Endothelial cell of umbilical vein (primary cell): ENCODE measurements at regions not wholly inside any gene's neighbourhood (a gene's known extent, or its start where the extent isn't known, plus 50 kb on each side); places are given as distances from the start of the nearest gene placed in this dataset.

ENCODE experiments used
- BruUV-seq: library from RNA; stranded (reverse); fragments of 400-500 nt; replicated peaks from 2 replicates; lab custom pipeline; 2021; lab: Mats Ljungman, UMichigan
- CTCF ChIA-PET: fragments of 300-600, 350-600 bp; sonication (Branson Sonifier 250); formaldehyde crosslinking; loops from one replicate; lab custom pipeline; 2021; ENCODE audit warnings: antibody characterized with exemption, inconsistent platforms; lab: Charles Lee
- POLR2A ChIA-PET: fragments of 300-600, 350-600 bp; sonication (Branson Sonifier 250); formaldehyde crosslinking; loops from one replicate; lab custom pipeline; 2021; ENCODE audit warnings: antibody characterized with exemption, inconsistent platforms; lab: Charles Lee
- DNase-seq: peaks from one replicate; pipeline ENCODE4 v3.0.0-alpha.2; 2011; ENCODE audit warnings: low read depth, low spot score
- FAIRE-seq: peaks from 2 replicates; lab custom pipeline; 2011; peaks lifted over from hg19 to GRCh38; lab: Jason Lieb, UNC
- H2AFZ ChIP-seq: 2 replicates; pipeline ENCODE4 v1.6.0; 2012; ENCODE audit warnings: low read depth, low read length, control low read depth, inconsistent platforms
- H3K27ac ChIP-seq: 2 replicates; pipeline ENCODE4 v1.5.1; 2011; ENCODE audit warnings: low read depth, mild to moderate bottlenecking, control low read depth, low read length, moderate library complexity; ENCODE audit not compliant: insufficient read depth
- H3K27me3 ChIP-seq, 2 experiments: 2 replicates each; pipeline versions ENCODE4 v1.6.0 to v1.6.1; 2011; ENCODE audit warnings: low read length in 2 of 2, mixed read lengths in 1 of 2; ENCODE audit not compliant: control insufficient read depth in 2 of 2, insufficient read depth in 2 of 2
- H3K36me3 ChIP-seq, 2 experiments: 2 replicates in 1 of 2; 3 replicates in 1 of 2; pipeline ENCODE4 v1.5.1; 2011; ENCODE audit warnings: low read length in 2 of 2, mild to moderate bottlenecking in 1 of 2, moderate library complexity in 1 of 2; ENCODE audit not compliant: control insufficient read depth in 2 of 2, insufficient read depth in 2 of 2; ENCODE audit errors: extremely low read depth in 1 of 2
- H3K4me1 ChIP-seq: 3 replicates; pipeline ENCODE4 v1.5.1; 2011; ENCODE audit warnings: mild to moderate bottlenecking, low read length; ENCODE audit not compliant: control insufficient read depth, insufficient read depth; ENCODE audit errors: extremely low read depth
- H3K4me2 ChIP-seq: 2 replicates; pipeline ENCODE4 v1.6.1; 2011; ENCODE audit warnings: low read length, control low read depth, mixed read lengths; ENCODE audit not compliant: insufficient read depth
- H3K4me3 ChIP-seq, 3 experiments: fragments of 200-600 bp in 1 of 3; sonication (generic), shearing (Covaris generic) in 1 of 3; replicated peaks in 1 of 3; 2 replicates each; pipeline ENCODE4 v1.5.1; 2011 to 2016; ENCODE audit warnings: control low read depth in 3 of 3, low read length in 3 of 3, mild to moderate bottlenecking in 2 of 3, inconsistent platforms in 1 of 3, low read depth in 1 of 3, moderate library complexity in 1 of 3; ENCODE audit not compliant: insufficient read depth in 1 of 3
- H3K79me2 ChIP-seq: 2 replicates; pipeline ENCODE4 v1.6.0; 2012; ENCODE audit warnings: low read length, inconsistent platforms; ENCODE audit not compliant: control insufficient read depth, insufficient read depth
- H3K9ac ChIP-seq: replicated peaks from 2 replicates; pipeline ENCODE3; 2011; ENCODE audit warnings: low read length, control low read depth; ENCODE audit not compliant: insufficient read depth; ENCODE audit errors: extremely low read depth
- H3K9me1 ChIP-seq: replicated peaks from 3 replicates; pipeline ENCODE4 v1.6.0; 2011; ENCODE audit warnings: mild to moderate bottlenecking, low read length; ENCODE audit not compliant: control insufficient read depth, insufficient read depth; ENCODE audit errors: extremely low read depth
- H3K9me3 ChIP-seq: replicated peaks from 2 replicates; pipeline ENCODE4 v1.5.1; 2012; ENCODE audit warnings: low read length, inconsistent platforms; ENCODE audit not compliant: control insufficient read depth, insufficient read depth
- H4K20me1 ChIP-seq: replicated peaks from 2 replicates; pipeline ENCODE3; 2011; ENCODE audit warnings: mild to moderate bottlenecking, low read length; ENCODE audit not compliant: control insufficient read depth, insufficient read depth; ENCODE audit errors: extremely low read depth
- EZH2 ChIP-seq: IDR thresholded peaks from 2 replicates; pipeline ENCODE4 v1.6.1; 2012; ENCODE audit warnings: borderline replicate concordance, low read depth, mild to moderate bottlenecking, moderate library complexity, low read length, inconsistent platforms; ENCODE audit not compliant: severe bottlenecking
- FOS ChIP-seq: IDR thresholded peaks from 2 replicates; pipeline ENCODE4 v1.6.1; 2011; ENCODE audit warnings: mild to moderate bottlenecking, low read length, moderate library complexity, borderline replicate concordance; ENCODE audit not compliant: insufficient read depth
- GATA2 ChIP-seq: IDR thresholded peaks from 2 replicates; pipeline ENCODE4 v1.7.0; 2011; ENCODE audit warnings: low read depth, mild to moderate bottlenecking, moderate library complexity, mixed read lengths, low read length; ENCODE audit not compliant: insufficient read length, insufficient read depth
- JUN ChIP-seq: IDR thresholded peaks from 2 replicates; pipeline ENCODE4 v1.6.1; 2011; ENCODE audit warnings: borderline replicate concordance, low read depth; ENCODE audit not compliant: insufficient read length, insufficient read depth
- MYC ChIP-seq: IDR thresholded peaks from one replicate; pipeline ENCODE4 v1.6.1; 2011; ENCODE audit warnings: mild to moderate bottlenecking, low read depth, low read length
- POLR2A ChIP-seq: IDR thresholded peaks from 2 replicates; pipeline ENCODE4 v1.6.1; 2012; ENCODE audit warnings: low read depth, mild to moderate bottlenecking, control low read depth, low read length
- POLR2AphosphoS5 ChIP-seq: IDR thresholded peaks from 2 replicates; pipeline ENCODE4 v1.6.1; 2012; ENCODE audit warnings: low read depth, mild to moderate bottlenecking, control low read depth, low read length, moderate library complexity; ENCODE audit not compliant: insufficient read depth
- dilution Hi-C: fragments of 300-500 bp; cut with MboI; formaldehyde crosslinking; loops from one replicate; pipeline ENCODE4 v1.15.0; 2019; ENCODE audit warnings: low sequenced_read_pairs; ENCODE audit not compliant: extremely low pct_ligation_motif_present
- intact Hi-C: fragments of 100-400 bp; cut with micrococcal nuclease; formaldehyde crosslinking; loops from one replicate; pipeline ENCODE4 v1.10.0; 2022
- TF ChIP-seq, protein P1 (sequence below), 2 donors: IDR thresholded peaks; 1 replicate in 1 of 2; 2 replicates in 1 of 2; pipeline ENCODE4 v1.5.1; 2011; ENCODE audit warnings: low read length in 2 of 2, mild to moderate bottlenecking in 2 of 2, moderate library complexity in 2 of 2, control low read depth in 1 of 2, inconsistent platforms in 1 of 2, low read depth in 1 of 2; ENCODE audit not compliant: insufficient read depth in 1 of 2; ENCODE audit errors: extremely low read depth in 1 of 2
- TF ChIP-seq, protein P2 (sequence below): IDR thresholded peaks from 2 replicates; pipeline ENCODE4 v1.6.1; 2011; ENCODE audit not compliant: insufficient read depth, insufficient read length

DNA sequence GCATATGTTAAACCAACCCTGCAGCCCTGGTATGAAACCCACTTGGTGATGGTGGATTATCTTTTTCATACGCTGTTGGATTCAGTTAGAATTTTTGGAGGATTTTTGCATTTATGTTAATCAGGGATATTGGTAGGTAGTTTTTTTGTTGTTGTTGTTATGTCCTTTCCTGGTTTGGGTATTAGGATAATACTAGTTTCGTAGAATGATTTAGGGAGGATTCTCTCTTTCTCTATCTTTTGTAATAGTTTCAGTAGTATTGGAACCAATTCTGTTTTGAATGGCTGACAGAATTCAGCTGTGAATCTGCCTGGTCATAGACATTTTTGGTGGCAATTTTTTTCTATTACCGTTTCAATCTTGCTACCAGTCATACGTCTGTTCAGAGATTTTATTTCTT, 305.4 kb downstream of the IDS start:
- FAIRE-seq = no peak
- CTCF ChIA-PET = no interaction called here

More for the DNA sequence above, 305.4 kb downstream of the IDS start:
- Histone ChIP-seq H3K4me1 (no peaks in the 10 kb centered on the region), H3K4me3 (no peak overlapping the region), H3K9me3 (no peaks in the 10 kb centered on the region), H3K27ac (no peak overlapping the region), H3K9me1 (no peaks in the 10 kb centered on the region), H4K20me1 (no peaks in the 10 kb centered on the region), H3K79me2 (no peaks in the 10 kb centered on the region), H3K4me2 (no peak overlapping the region), H2AFZ (no peak overlapping the region), H3K36me3 (no peaks in the 10 kb centered on the region), H3K27me3 (no peaks in the 10 kb centered on the region), H3K9ac (no peak overlapping the region)
- TF ChIP-seq GATA2 (no peak), EZH2 (no peak), POLR2A (no peak), POLR2AphosphoS5 (no peak), JUN (no peak), MYC (no peak), FOS (no peak)
- TF ChIP-seq, protein P1, sequence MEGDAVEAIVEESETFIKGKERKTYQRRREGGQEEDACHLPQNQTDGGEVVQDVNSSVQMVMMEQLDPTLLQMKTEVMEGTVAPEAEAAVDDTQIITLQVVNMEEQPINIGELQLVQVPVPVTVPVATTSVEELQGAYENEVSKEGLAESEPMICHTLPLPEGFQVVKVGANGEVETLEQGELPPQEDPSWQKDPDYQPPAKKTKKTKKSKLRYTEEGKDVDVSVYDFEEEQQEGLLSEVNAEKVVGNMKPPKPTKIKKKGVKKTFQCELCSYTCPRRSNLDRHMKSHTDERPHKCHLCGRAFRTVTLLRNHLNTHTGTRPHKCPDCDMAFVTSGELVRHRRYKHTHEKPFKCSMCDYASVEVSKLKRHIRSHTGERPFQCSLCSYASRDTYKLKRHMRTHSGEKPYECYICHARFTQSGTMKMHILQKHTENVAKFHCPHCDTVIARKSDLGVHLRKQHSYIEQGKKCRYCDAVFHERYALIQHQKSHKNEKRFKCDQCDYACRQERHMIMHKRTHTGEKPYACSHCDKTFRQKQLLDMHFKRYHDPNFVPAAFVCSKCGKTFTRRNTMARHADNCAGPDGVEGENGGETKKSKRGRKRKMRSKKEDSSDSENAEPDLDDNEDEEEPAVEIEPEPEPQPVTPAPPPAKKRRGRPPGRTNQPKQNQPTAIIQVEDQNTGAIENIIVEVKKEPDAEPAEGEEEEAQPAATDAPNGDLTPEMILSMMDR (IDR thresholded peaks at IDR 0.05; ENCODE audit: extremely low read depth in 1 of 2, insufficient read depth in 1 of 2, low read depth in 1 of 2, low read length in 2 of 2) = no peak
- TF ChIP-seq, protein P2, sequence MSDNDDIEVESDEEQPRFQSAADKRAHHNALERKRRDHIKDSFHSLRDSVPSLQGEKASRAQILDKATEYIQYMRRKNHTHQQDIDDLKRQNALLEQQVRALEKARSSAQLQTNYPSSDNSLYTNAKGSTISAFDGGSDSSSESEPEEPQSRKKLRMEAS = no peak
- intact Hi-C loops = no loop called here
- no peak for DNase-seq
- POLR2A ChIA-PET = no interaction called here
- no TSS peak for BruUV-seq
- dilution Hi-C loops = no loop called here
